Midbrain (tissue), 1 donor: ENCODE measurements at regions not wholly inside any gene's neighbourhood (a gene's known extent, or its start where the extent isn't known, plus 50 kb on each side); places are given as distances from the start of the nearest gene placed in this dataset.

ENCODE experiments used
- DNase-seq: peaks from one replicate; lab custom pipeline; 2025; lab: John Stamatoyannopoulos, UW

GRCh38 chr10:10362800-10363199 lies 654.9 kb upstream of the CELF2 start:
- no peak for DNase-seq

GRCh38 chr10:10363217-10363616 lies 654.5 kb upstream of the CELF2 start:
- DNase-seq: no peak

- DNase-seq: no peak
These were observed 652.8 kb upstream of the CELF2 start for GRCh38 chr10:10364902-10365301.

GRCh38 chr10:10365676-10366075 lies 652.0 kb upstream of the CELF2 start:
- DNase-seq: no peak

- DNase-seq: no peak
These were observed 650.8 kb upstream of the CELF2 start for GRCh38 chr10:10366836-10367235.

GRCh38 chr10:10367264-10367663 lies 650.4 kb upstream of the CELF2 start:
- no peak for DNase-seq

GRCh38 chr10:10368951-10369576 lies 648.6 kb upstream of the CELF2 start:
- no peak for DNase-seq

GRCh38 chr10:10385831-10386230 lies 631.8 kb upstream of the CELF2 start:
- DNase-seq: no peak

GRCh38 chr10:10389182-10389581 lies 628.5 kb upstream of the CELF2 start:
- DNase-seq: no peak

- no peak for DNase-seq
These were observed 625.2 kb upstream of the CELF2 start for GRCh38 chr10:10392511-10392910.

- DNase-seq: no peak
These were observed 622.6 kb upstream of the CELF2 start for GRCh38 chr10:10394933-10395658.

GRCh38 chr10:10396601-10397000 lies 621.1 kb upstream of the CELF2 start:
- no peak for DNase-seq

- DNase-seq: no peak
These were observed 619.8 kb upstream of the CELF2 start for GRCh38 chr10:10397906-10398305.

- DNase-seq: no peak
These were observed 613.9 kb upstream of the CELF2 start for GRCh38 chr10:10403762-10404161.

GRCh38 chr10:10417671-10418070 lies 600.0 kb upstream of the CELF2 start:
- DNase-seq: no peak

GRCh38 chr10:10418387-10418786 lies 599.3 kb upstream of the CELF2 start:
- DNase-seq: no peak

- no peak for DNase-seq
These were observed 596.6 kb upstream of the CELF2 start for GRCh38 chr10:10421071-10421470.

GRCh38 chr10:10431422-10432066 lies 586.1 kb upstream of the CELF2 start:
- no peak for DNase-seq

GRCh38 chr10:10432296-10433035 lies 585.2 kb upstream of the CELF2 start:
- DNase-seq: no peak

- DNase-seq: no peak
These were observed 583.4 kb upstream of the CELF2 start for GRCh38 chr10:10434312-10434711.

- DNase-seq: no peak
These were observed 579.8 kb upstream of the CELF2 start for GRCh38 chr10:10437886-10438285.

- no peak for DNase-seq
These were observed 579.2 kb upstream of the CELF2 start for GRCh38 chr10:10438335-10439100.
